Stimulated activated CD4-positive, alpha-beta T cell treated with anti-CD3 and anti-CD28 coated beads, TNF-alpha, amount 100 ng/mL, for 24 hours (primary cell): ENCODE measurements at regions not wholly inside any gene's neighbourhood (a gene's known extent, or its start where the extent isn't known, plus 50 kb on each side); places are given as distances from the start of the nearest gene placed in this dataset.
"Not testable (repeated sequence)": the region's sequence is repeated elsewhere in the genome, so short reads cannot be mapped to it uniquely, and the experiment has no call there.

Experiments used
- DNase-seq, 3 experiments: peaks; one replicate each; pipeline ENCODE4 v3.0.0-alpha.2; 2020; ENCODE audit warnings: low read depth in 3 of 3

GRCh38 chr13:90237852-90238251 is 1109.6 kb upstream of the MIR17HG start:
- DNase-seq: no peak

DNA sequence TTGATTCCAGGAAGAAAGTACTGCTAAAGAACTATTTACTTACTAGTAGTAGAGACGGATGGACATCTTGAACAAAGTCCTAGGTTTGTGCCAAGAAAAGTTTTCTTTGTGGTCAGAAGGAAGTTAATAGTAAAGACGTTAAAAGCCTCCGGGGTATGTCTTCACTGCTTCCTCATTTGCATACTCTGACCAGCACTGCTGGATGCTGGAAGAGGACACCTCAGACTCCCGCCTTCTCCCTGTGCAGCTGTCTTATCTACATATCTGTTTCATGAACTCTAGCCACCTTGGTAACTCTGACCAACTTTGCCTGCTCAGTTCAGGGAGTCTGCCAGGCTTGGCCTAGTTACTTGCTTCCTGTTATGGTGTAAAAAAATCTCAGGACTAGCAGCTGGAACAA is 1109.1 kb upstream of the MIR17HG start:
- DNase-seq: no peak

DNA sequence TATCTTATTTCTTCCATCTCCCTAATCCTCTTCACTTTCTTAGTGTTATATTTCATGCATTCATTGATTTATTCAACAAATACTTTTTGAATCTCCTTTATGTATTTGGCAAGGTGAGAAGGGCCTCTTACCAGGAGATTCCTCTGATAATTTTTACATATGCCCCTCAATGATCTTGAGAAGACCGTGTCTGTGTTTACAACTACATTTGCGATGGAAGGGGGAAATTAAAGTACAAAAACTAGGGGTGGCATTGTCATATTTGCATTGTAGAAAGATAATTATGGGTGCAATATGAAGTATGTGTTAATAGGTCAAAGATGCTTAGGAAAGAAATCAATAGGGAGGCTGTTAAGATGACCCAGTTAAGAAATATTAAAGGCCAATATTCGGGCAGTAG is 1108.4 kb upstream of the MIR17HG start:
- DNase-seq: no peak

- DNase-seq: no peak
Observed at GRCh38 chr13:90246005-90246404, 1101.5 kb upstream of the MIR17HG start.

GRCh38 chr13:90246687-90247345 is 1100.7 kb upstream of the MIR17HG start:
- DNase-seq: no peak

DNA sequence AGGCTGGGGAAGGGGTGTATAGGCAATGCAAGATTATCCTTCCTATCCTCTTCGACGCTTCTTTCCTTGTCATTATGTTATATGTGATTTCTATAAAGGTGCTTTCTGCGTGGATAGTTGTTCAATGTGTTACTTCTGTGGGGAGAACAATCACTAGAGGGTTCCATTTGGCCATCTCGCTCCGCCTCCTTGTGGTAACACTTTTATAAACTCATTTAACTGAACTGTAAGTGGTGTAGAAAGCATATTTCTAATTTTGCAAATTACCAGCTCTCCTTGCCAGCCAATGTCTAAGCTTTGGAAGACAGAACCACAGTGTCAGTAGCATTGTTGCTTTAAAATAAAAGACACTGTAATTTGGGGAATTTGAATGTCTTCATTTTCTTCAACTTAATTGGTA is 1093.7 kb upstream of the MIR17HG start:
- no peak for DNase-seq

DNA sequence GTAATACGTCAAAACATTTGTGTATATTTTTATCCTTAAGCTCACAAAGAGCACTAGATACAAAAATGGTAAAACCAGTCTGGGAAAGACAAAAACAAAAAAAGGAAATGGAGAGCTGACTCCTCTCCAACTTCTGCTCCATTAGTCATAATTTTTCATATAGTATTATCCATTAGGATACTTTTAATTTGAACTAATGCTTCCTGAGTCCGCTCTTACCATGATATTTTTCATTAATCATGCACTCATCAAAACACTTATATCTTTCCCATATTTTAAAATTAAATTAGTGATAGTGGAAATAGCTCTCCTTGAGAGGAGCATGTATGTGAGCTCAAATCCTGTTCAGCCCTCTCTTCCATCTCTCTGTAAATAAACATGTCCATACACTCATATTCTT is 1093.0 kb upstream of the MIR17HG start:
- no peak for DNase-seq

DNA sequence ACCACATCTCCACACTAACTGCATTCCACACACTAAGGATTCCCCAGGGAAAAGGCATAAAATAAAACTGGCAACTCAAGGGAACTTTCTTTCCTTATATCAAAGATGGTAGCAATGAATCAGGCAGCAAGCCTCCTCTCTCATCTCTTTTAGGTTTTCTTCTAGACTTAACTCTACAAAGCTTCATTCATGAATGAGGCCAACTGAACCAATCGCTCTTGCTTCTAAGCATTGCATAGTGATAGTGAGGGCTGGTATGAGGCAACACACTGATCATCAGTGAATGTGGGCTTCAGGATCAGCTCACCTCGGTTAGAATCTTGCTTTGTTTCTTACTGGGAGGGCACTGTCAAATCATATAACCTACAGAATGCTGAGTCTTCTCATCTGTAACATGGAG is 1090.7 kb upstream of the MIR17HG start:
- DNase-seq: no peak

DNA sequence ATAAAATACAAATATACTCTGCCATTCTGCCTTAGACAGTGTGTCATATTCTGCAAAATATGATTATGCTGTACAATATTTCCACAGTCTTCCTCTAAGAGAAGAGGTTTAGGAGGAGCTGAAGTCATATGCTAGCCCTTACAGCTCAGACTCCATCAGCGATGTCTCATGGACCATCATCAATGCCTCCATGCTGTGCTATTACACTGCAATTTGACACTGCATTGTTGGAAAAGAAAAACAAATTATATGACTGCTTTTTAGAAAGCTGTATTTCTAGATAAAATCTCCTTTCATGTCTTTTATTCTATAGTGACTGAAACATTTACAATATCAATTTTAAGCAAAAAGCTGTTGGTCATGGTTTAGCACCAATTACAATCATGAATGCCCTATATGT is 1089.4 kb upstream of the MIR17HG start:
- DNase-seq: no peak

DNA sequence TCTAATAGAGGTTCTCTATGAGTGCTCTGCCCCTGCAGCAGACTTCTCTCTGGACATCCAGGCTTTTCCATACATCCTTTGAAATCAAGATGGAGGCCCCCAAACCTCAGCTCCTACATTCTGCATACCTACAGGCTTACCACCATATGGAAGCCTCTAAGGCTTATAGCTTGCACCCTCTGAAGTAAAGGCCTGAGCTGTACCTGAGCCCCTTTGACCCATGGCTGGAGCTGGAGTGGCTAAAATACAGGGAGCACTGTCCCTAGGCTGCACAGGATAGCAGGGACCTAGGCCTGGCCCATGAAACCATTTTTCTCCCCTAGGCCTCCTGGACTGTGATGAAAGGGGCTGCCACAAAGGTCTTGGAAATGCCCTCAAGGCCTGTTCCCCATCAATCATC is 1086.1 kb upstream of the MIR17HG start:
- no peak for DNase-seq

DNA sequence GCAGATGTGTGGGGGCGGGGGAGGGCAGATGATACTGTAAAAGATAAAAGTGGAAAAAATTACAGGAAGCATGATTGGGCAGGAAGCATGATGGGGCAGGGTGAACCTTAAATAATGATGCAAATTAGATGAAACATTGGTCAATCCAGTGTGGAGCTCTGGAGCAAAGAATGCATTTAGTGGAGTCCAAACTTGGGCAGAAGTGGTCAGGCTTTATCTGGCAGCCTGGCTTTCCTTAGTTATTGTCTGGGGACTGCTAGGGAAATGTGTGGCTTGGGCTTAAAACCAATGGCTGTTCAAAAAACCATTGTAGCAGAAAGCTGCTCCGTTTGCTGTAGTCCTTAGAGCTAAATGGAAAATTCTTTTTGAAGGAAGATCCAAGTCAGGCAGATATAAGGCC is 1077.3 kb upstream of the MIR17HG start:
- no peak for DNase-seq

DNA sequence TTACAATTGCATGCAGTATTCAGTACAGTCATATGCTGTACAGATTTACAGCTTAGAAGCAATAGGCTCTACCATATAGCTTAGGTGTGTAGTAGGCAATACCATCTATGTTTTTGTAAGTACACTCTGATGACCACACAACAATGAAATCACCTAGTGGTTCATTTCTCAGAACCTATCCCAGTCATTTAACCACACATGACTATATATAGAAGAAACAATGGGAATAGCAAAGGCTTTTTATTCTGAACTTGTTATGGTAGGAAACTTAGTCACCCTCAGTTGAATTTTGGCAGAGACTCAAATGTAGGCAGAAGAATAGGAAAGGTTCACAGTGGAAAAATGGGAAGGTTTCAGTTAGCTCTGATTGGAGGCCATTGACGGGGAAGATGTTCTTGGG is 1075.1 kb upstream of the MIR17HG start:
- DNase-seq: no peak

GRCh38 chr13:90276216-90276615 is 1071.3 kb upstream of the MIR17HG start:
- DNase-seq: no peak

DNA sequence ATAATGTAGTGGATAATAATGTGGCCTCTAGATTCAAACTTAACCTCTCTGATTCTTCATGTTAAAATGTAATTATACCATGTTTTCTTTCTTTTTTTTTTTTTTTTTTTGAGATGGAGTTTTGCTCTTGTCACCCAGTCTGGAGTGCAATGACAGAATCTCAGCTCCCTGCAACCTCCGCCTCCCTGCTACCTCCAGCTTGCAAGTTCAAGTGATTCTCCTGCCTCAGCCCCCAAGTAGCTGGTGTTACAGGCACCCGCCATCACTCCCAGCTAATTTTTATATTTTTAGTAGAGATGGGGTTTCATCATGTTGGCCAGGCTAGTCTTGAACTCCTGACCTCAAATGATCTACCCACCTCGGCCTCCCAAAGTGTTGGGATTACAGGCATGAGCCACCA is 1069.3 kb upstream of the MIR17HG start:
- not testable (repeated sequence) for DNase-seq

DNA sequence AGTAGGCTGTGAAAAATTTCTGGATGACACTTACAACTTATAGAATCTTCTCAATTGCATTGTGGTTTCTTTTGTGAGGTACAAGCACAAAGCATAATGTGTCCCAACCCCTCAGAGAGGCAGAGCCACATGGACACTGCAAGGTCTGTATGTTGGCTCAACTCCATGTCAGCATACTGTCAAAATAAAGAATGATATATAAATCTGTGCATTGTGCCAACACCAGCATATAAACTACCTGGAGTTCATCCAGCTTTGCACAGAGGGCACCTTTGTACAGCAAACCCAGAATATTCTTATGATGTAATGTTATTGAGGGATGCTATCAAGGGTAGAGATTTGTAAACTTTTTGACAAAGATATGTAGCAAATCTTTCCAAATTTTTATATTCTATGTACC is 1065.8 kb upstream of the MIR17HG start:
- DNase-seq: no peak

- no peak for DNase-seq
Observed at GRCh38 chr13:90287521-90287920, 1060.0 kb upstream of the MIR17HG start.

- DNase-seq: no peak
Observed at GRCh38 chr13:90293793-90294361, 1053.6 kb upstream of the MIR17HG start.

GRCh38 chr13:90299238-90299637 is 1048.2 kb upstream of the MIR17HG start:
- DNase-seq: no peak

- DNase-seq: no peak
Observed at GRCh38 chr13:90300015-90300414, 1047.5 kb upstream of the MIR17HG start.

DNA sequence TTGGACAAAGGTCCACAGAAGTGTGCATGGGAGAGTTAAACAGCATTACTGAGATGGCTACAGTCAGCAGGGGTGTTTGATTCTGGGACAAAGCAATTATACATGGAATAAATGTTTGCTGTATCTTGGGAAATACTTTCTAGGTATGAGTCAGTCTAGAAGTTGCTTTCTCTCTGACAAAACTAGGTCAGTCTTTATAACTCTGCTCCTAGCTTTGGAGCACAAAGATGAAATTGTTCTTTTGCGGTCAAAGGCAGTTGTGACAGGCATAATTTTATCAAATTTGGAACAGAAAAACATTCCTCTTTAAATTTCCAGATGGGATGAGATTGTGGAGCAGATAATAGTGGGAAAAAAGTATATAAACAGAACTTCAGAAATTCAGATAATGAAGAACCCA is 1045.4 kb upstream of the MIR17HG start:
- no peak for DNase-seq

GRCh38 chr13:90305796-90306195 is 1041.7 kb upstream of the MIR17HG start:
- DNase-seq: no peak

- DNase-seq: no peak
Observed at GRCh38 chr13:90307136-90307535, 1040.4 kb upstream of the MIR17HG start.

- DNase-seq: no peak
Observed at GRCh38 chr13:90308249-90308648, 1039.2 kb upstream of the MIR17HG start.

DNA sequence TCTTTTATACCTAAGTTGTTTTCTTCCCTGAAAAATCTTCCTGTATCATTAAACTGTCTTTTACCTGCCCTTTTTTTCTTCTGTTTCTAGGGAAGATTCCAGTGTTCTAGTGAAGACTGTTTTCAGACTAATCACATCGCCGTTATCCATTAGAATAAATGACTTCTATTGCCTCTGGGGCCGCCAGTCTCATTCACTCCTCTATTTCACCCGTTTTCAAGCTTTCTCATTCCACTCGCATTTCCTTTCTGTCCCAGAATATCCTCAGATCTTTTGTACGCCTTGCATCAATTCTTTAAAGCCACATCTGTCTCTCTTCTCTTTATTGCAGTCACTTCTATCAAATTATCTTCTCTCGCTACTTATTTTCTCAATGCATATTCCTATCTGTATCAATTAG is 1035.6 kb upstream of the MIR17HG start:
- DNase-seq: no peak
